ENCODE measurements at regions not wholly inside any gene's neighbourhood (a gene's known extent, or its start where the extent isn't known, plus 50 kb on each side); places are given as distances from the start of the nearest gene placed in this dataset.

DNA sequence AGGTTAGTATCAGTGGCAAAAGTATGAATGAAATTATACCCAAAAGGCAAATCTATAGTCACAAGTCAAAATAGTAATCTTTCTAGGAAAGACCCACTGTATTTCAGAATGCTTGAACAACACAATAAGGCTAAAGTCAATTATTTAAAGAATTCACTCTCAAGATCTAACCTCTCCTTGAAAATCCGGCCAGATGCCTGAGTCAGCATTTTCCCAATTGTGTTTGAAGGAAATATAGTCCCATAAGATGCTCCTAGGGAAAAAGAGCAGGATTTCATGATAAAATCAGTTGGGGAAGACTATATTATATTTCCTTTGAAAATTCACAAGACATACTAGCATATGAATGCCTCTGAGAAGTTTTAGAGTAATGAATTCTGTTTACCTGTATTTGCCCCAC lies 1075.0 kb downstream of the GRM8 start:
- no peaks in the 10 kb centered on the region for H3K36me3 ChIP-seq
- intact Hi-C loops (cut with DNase I) = no loop called here
- no peak for DNase-seq (ENCODE audit: low spot score in 2 of 2)
- TF ChIP-seq, protein P1, sequence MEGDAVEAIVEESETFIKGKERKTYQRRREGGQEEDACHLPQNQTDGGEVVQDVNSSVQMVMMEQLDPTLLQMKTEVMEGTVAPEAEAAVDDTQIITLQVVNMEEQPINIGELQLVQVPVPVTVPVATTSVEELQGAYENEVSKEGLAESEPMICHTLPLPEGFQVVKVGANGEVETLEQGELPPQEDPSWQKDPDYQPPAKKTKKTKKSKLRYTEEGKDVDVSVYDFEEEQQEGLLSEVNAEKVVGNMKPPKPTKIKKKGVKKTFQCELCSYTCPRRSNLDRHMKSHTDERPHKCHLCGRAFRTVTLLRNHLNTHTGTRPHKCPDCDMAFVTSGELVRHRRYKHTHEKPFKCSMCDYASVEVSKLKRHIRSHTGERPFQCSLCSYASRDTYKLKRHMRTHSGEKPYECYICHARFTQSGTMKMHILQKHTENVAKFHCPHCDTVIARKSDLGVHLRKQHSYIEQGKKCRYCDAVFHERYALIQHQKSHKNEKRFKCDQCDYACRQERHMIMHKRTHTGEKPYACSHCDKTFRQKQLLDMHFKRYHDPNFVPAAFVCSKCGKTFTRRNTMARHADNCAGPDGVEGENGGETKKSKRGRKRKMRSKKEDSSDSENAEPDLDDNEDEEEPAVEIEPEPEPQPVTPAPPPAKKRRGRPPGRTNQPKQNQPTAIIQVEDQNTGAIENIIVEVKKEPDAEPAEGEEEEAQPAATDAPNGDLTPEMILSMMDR (IDR thresholded peaks at IDR 0.05) = no peak
- H3K9me3 ChIP-seq = peaks cover 0 to 3% of the 10 kb centered on the region in 2 donors
- no peak overlapping the region for H3K4me3 ChIP-seq
- no peak overlapping the region for H3K27ac ChIP-seq
- H3K27me3 ChIP-seq = no peaks in the 10 kb centered on the region
- H3K4me1 ChIP-seq = no peaks in the 10 kb centered on the region

DNA sequence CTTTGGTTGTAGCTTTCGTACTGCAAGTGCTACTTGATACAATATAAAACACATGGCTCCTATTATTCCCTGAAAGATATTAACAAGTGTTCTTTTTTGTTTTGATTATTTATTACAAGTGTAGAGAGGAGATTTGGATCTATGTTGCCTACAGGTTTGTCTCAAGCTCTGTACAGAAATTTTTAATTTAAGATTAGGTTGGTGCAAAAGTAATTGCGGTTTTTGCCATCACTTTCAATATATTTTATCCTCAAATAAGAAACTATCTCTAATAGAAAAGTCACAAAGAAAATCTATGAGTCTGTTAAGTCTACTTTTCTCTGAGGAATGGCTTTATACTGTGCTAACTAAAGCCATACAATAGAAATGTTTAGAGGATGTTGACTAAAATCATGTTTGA lies 1086.1 kb downstream of the GRM8 start:
- Histone ChIP-seq H3K27me3 (no peaks in the 10 kb centered on the region), H3K4me1 (no peaks in the 10 kb centered on the region), H3K9me3 (no peaks in the 10 kb centered on the region), H3K27ac (no peak overlapping the region), H3K36me3 (no peaks in the 10 kb centered on the region), H3K4me3 (no peak overlapping the region)
- no peak for DNase-seq (ENCODE audit: low spot score in 2 of 2)
- TF ChIP-seq, protein P1 (IDR thresholded peaks at IDR 0.05) = no peak
- intact Hi-C loops (cut with DNase I) = no loop called here

DNA sequence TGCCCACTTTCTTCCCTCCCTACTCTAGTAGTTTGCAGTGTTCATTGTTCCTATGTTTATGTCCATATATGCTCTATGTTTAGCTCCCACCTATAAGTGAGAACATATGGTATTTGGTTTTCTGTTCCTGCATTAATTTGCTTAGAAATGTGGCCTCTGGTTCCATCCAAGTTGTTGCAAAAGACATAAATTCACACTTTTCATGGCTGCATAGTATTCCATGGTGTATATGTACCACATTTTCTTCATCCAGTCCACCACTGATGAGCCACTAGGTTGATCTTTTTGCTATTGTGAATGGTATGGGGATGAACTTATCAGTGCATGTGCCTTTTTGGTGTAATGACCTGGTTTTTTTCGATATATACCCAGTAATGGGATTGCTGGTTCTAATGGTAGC lies 1089.1 kb downstream of the GRM8 start:
- Histone ChIP-seq H3K36me3 (no peaks in the 10 kb centered on the region), H3K4me3 (no peak overlapping the region), H3K9me3 (no peaks in the 10 kb centered on the region), H3K27me3 (no peaks in the 10 kb centered on the region), H3K27ac (no peak overlapping the region), H3K4me1 (no peaks in the 10 kb centered on the region)
- TF ChIP-seq, protein P1 (IDR thresholded peaks at IDR 0.05) = no peak
- no peak for DNase-seq (ENCODE audit: low spot score in 2 of 2)
- intact Hi-C loops (cut with DNase I) = no loop called here

DNA sequence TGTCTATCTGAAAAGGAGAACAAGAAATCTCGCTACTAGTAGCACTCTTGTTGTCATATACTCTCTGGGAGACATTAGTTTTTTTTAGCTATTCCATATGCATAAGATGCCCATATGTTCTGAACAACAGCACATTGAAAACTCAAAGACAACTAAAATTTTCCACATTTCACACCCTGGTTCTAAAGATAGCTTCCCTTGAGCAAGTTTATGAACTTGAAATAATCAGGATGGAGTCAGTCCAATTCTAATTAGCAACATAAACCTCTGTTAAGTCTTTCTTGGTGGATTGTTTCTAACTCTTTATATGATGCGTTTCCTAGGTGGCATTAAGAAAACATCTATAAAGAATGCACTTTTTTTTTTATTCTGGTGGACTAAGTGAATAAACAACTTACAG lies 1095.3 kb downstream of the GRM8 start:
- DNase-seq (ENCODE audit: low spot score in 2 of 2) = no peak
- intact Hi-C loops (cut with DNase I) = no loop called here
- TF ChIP-seq, protein P1 (IDR thresholded peaks at IDR 0.05) = no peak
- no peaks in the 10 kb centered on the region for H3K4me1 ChIP-seq
- no peaks in the 10 kb centered on the region for H3K36me3 ChIP-seq
- H3K9me3 ChIP-seq = no peaks in the 10 kb centered on the region
- no peak overlapping the region for H3K27ac ChIP-seq
- no peak overlapping the region for H3K4me3 ChIP-seq
- no peaks in the 10 kb centered on the region for H3K27me3 ChIP-seq

DNA sequence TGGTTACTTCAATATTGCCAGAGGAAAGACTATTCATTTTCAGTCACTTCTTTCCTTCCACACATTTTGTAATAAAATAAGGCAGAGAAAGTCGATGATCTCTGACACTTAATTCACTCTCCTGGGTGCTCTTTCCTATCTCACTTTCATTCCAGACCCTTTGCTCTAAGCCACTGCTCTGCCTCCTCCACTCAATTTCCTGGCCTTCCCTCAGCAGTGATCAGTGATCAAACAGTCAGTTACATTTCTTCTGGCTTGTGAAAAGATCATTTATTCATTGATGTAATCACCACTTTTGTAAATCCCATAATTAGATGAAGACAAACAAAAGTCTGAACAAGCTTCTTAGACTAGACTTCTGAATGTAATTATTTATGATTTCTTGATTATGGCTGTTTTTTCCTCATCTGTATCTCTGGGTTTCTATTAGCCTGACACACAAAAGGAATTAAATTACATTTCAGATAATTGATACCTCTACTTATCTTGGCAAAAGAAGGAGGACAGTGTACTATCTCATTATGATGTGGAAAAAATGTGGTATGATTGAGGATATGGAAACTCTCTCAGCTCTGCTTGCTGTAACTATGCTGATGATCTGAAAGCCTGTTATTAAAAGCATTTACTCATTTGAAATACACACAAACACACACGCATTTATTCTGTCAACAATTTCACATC lies 1102.3 kb downstream of the GRM8 start:
- no peak for DNase-seq (ENCODE audit: low spot score in 2 of 2)
- Histone ChIP-seq H3K27ac (no peak overlapping the region), H3K9me3 (no peaks in the 10 kb centered on the region), H3K27me3 (no peaks in the 10 kb centered on the region), H3K4me1 (no peaks in the 10 kb centered on the region), H3K36me3 (no peaks in the 10 kb centered on the region), H3K4me3 (no peak overlapping the region)
- TF ChIP-seq, protein P1 (IDR thresholded peaks at IDR 0.05) = no peak
- intact Hi-C loops (cut with DNase I) = no loop called here
